ENCODE measurements at regions not wholly inside any gene's neighbourhood (a gene's known extent, or its start where the extent isn't known, plus 50 kb on each side); places are given as distances from the start of the nearest gene placed in this dataset.

GRCh38 chr5:99949361-99949760, 585.8 kb upstream of the FAM174A start:
- no peak overlapping the region for H3K4me3 ChIP-seq (ENCODE audit: low read depth, low read length)
- in situ Hi-C loops (cut with HindIII; ENCODE audit: low sequenced_read_pairs): no loop called here
- TF ChIP-seq, protein P1, sequence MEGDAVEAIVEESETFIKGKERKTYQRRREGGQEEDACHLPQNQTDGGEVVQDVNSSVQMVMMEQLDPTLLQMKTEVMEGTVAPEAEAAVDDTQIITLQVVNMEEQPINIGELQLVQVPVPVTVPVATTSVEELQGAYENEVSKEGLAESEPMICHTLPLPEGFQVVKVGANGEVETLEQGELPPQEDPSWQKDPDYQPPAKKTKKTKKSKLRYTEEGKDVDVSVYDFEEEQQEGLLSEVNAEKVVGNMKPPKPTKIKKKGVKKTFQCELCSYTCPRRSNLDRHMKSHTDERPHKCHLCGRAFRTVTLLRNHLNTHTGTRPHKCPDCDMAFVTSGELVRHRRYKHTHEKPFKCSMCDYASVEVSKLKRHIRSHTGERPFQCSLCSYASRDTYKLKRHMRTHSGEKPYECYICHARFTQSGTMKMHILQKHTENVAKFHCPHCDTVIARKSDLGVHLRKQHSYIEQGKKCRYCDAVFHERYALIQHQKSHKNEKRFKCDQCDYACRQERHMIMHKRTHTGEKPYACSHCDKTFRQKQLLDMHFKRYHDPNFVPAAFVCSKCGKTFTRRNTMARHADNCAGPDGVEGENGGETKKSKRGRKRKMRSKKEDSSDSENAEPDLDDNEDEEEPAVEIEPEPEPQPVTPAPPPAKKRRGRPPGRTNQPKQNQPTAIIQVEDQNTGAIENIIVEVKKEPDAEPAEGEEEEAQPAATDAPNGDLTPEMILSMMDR (IDR thresholded peaks at IDR 0.05; ENCODE audit: low read depth, low read length, missing control alignments): no peak
- no peak for DNase-seq (ENCODE audit: low read depth)

DNA sequence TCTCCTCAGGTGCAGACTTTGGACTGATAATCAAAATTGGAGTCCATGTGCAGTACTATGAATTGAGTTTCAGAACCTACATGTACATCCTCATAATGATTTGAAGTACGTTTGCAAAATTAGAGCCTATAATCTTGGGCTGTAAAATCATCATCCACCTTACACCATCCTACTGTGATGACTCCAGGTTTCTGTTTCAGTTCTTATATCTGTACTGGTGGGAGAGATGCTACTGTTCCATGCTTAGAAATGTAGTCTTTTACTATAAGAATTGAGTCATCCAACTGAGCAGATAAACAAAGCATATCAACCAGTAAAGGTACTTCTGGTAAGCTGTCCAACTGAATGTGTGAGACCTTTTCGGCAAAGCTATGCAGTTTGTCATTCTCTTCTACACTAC, 586.3 kb upstream of the FAM174A start:
- DNase-seq (ENCODE audit: low read depth): no peak
- TF ChIP-seq, protein P1 (IDR thresholded peaks at IDR 0.05; ENCODE audit: low read depth, low read length, missing control alignments): no peak
- in situ Hi-C loops (cut with HindIII; ENCODE audit: low sequenced_read_pairs): no loop called here
- H3K4me3 ChIP-seq (ENCODE audit: low read depth, low read length): no peak overlapping the region

GRCh38 chr5:99945478-99946442, 589.4 kb upstream of the FAM174A start:
- TF ChIP-seq, protein P1 (IDR thresholded peaks at IDR 0.05; ENCODE audit: low read depth, low read length, missing control alignments): no peak
- DNase-seq (ENCODE audit: low read depth): no peak
- in situ Hi-C loops (cut with HindIII; ENCODE audit: low sequenced_read_pairs): no loop called here
- H3K4me3 ChIP-seq (ENCODE audit: low read depth, low read length): no peak overlapping the region

- DNase-seq (ENCODE audit: low read depth): no peak
- in situ Hi-C loops (cut with HindIII; ENCODE audit: low sequenced_read_pairs): no loop called here
- TF ChIP-seq, protein P1 (IDR thresholded peaks at IDR 0.05; ENCODE audit: low read depth, low read length, missing control alignments): no peak
- H3K4me3 ChIP-seq (ENCODE audit: low read depth, low read length): no peak overlapping the region
Measured at GRCh38 chr5:99940540-99940939, 594.6 kb upstream of the FAM174A start.

GRCh38 chr5:99936911-99937310, 598.3 kb upstream of the FAM174A start:
- DNase-seq (ENCODE audit: low read depth): no peak
- no peak overlapping the region for H3K4me3 ChIP-seq (ENCODE audit: low read depth, low read length)
- in situ Hi-C loops (cut with HindIII; ENCODE audit: low sequenced_read_pairs): no loop called here
- TF ChIP-seq, protein P1 (IDR thresholded peaks at IDR 0.05; ENCODE audit: low read depth, low read length, missing control alignments): no peak

GRCh38 chr5:99929806-99930135, 605.4 kb upstream of the FAM174A start:
- in situ Hi-C loops (cut with HindIII; ENCODE audit: low sequenced_read_pairs): no loop called here
- TF ChIP-seq, protein P1 (IDR thresholded peaks at IDR 0.05; ENCODE audit: low read depth, low read length, missing control alignments): no peak
- no peak for DNase-seq (ENCODE audit: low read depth)
- H3K4me3 ChIP-seq (ENCODE audit: low read depth, low read length): no peak overlapping the region
